Transverse colon (tissue), 4 donors: ENCODE measurements at regions not wholly inside any gene's neighbourhood (a gene's known extent, or its start where the extent isn't known, plus 50 kb on each side); places are given as distances from the start of the nearest gene placed in this dataset.

Source experiments
- DNase-seq: peaks from one replicate; pipeline ENCODE4 v3.0.0-alpha.2; 2019
- H3K27ac ChIP-seq, 4 donors: fragments of 200-600 bp; sonication (generic); 2 replicates each; pipeline ENCODE4 v1.5.1; 2016 to 2018; ENCODE audit warnings: inconsistent platforms in 4 of 4
- H3K27me3 ChIP-seq: fragments of 200-600 bp; sonication (generic); 2 replicates; pipeline ENCODE4 v1.5.1; 2017; ENCODE audit warnings: inconsistent platforms
- H3K36me3 ChIP-seq, 4 donors: fragments of 200-600 bp; sonication (generic); 2 replicates each; pipeline ENCODE4 v1.5.1; 2017 to 2019; ENCODE audit warnings: inconsistent platforms in 4 of 4
- H3K4me1 ChIP-seq, 4 donors: fragments of 200-600 bp; sonication (generic); 2 replicates each; pipeline ENCODE4 v1.5.1; 2017 to 2020; ENCODE audit warnings: inconsistent platforms in 4 of 4
- H3K4me3 ChIP-seq, 4 donors: fragments of 200-600 bp; sonication (generic); 1 replicate in 1 of 4; 2 replicates in 3 of 4; pipeline versions ENCODE4 v1.5.1 to v1.6.1; 2017 to 2019; ENCODE audit warnings: inconsistent platforms in 4 of 4
- H3K9me3 ChIP-seq, 2 donors: fragments of 200-600 bp; sonication (generic); 2 replicates each; pipeline ENCODE4 v1.5.1; 2017 to 2019; ENCODE audit warnings: inconsistent platforms in 2 of 2
- EP300 ChIP-seq: sonication (generic); formaldehyde crosslinking; IDR thresholded peaks from one replicate; pipeline ENCODE4 v1.6.1; 2017; ENCODE audit warnings: antibody characterized with exemption, low read depth
- POLR2A ChIP-seq: fragments of 450-650 bp; IDR thresholded peaks from one replicate; pipeline ENCODE4 v1.6.1; 2016; ENCODE audit warnings: antibody characterized with exemption, mild to moderate bottlenecking, moderate library complexity
- POLR2AphosphoS5 ChIP-seq, 3 donors: sonication (generic); formaldehyde crosslinking; IDR thresholded peaks; one replicate each; pipeline ENCODE4 v1.6.1; 2016; ENCODE audit warnings: antibody characterized with exemption in 3 of 3
- WGBS, 2 donors: methylation state at CpG; one replicate each; pipeline ENCODE4 v1.1.5; 2018; ENCODE audit warnings: low coverage in 1 of 2; 5-methylcytosine and 5-hydroxymethylcytosine counted together
- in situ Hi-C, 4 donors: fragments of 200-750 bp; cut with MboI; loops; one replicate each; pipeline versions ENCODE4 v1.15.0 to v1.15.1; 2017; ENCODE audit warnings: low sequenced_read_pairs in 3 of 4, low pct_ligation_motif_present in 1 of 4, low pct_unique_long_range_greater_than_20kb in 1 of 4
- intact Hi-C: fragments of 100-400 bp; cut with DNase I; formaldehyde crosslinking; loops from one replicate; pipeline ENCODE4 v1.15.1; 2023; ENCODE audit warnings: low total_unique reads
- TF ChIP-seq, protein P1 (sequence below), 5 experiments: fragments of 200-600 bp in 3 of 5; fragments of 450-650 bp in 2 of 5; sonication (generic) in 3 of 5; IDR thresholded peaks; 1 replicate in 2 of 5; 2 replicates in 3 of 5; pipeline ENCODE4 v1.5.1; 2016 to 2017; ENCODE audit warnings: antibody characterized with exemption in 5 of 5, inconsistent platforms in 3 of 5, mild to moderate bottlenecking in 2 of 5, moderate library complexity in 1 of 5

DNA sequence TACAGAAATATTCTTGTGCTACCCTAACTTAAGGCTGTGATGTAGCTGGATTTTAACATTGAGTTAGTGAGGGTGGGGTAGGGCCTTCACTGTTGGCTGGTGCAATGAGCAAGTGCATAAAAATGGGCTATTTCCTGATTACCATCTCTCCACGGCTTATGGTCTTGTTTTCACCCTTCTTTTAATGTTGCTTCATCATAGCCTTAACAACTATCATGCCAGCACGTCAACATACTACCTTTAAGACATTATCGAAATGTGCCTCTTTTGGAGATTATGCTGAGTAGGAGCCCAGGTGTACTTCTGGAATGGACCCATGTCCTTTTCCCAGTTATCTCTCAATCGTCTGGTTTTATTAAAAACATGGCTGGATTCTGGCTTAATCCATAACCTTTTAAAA is 350.9 kb upstream of the ACTBL2 start:
- Histone ChIP-seq H3K36me3 (no peaks in the 10 kb centered on the region), H3K4me3 (no peak overlapping the region), H3K27me3 (no peaks in the 10 kb centered on the region), H3K4me1 (peaks cover 0 to 4% (median 0%) of the 10 kb centered on the region in 4 donors), H3K27ac (no peak overlapping the region), H3K9me3 (no peaks in the 10 kb centered on the region)
- TF ChIP-seq POLR2AphosphoS5 (IDR thresholded peaks at IDR 0.05) = no peak
- TF ChIP-seq, protein P1, sequence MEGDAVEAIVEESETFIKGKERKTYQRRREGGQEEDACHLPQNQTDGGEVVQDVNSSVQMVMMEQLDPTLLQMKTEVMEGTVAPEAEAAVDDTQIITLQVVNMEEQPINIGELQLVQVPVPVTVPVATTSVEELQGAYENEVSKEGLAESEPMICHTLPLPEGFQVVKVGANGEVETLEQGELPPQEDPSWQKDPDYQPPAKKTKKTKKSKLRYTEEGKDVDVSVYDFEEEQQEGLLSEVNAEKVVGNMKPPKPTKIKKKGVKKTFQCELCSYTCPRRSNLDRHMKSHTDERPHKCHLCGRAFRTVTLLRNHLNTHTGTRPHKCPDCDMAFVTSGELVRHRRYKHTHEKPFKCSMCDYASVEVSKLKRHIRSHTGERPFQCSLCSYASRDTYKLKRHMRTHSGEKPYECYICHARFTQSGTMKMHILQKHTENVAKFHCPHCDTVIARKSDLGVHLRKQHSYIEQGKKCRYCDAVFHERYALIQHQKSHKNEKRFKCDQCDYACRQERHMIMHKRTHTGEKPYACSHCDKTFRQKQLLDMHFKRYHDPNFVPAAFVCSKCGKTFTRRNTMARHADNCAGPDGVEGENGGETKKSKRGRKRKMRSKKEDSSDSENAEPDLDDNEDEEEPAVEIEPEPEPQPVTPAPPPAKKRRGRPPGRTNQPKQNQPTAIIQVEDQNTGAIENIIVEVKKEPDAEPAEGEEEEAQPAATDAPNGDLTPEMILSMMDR (IDR thresholded peaks at IDR 0.05) = no peak
- TF ChIP-seq EP300 = no peak
- TF ChIP-seq POLR2A = no peak
- no peak for DNase-seq
- intact Hi-C loops = no loop called here
- 75 to 79% methylated on average over 4 of the region's 4 CpGs for WGBS, 2 donors
- in situ Hi-C loops = no loop called here

DNA sequence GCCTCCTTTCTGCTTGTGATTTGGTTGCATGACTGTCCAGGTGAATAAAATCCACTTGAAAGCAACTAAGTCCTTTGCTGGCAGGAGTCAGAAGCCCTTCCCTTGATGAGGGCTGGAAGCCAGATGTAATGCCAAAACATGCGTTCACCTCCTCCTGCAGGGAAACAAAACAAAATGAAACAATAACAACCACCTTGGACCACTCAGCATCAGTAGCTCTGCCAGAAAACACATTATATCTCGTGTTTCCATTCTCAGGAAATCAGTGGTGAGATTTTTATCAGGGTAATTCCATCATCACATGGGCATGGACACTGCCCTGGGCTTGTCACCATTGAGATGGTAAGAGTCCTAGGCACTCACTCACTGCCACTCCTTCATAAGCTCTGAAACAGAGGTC is 350.3 kb upstream of the ACTBL2 start:
- intact Hi-C loops (no loop called here), in situ Hi-C loops (no loop called here)
- H3K9me3 ChIP-seq = no peaks in the 10 kb centered on the region
- H3K27me3 ChIP-seq = no peaks in the 10 kb centered on the region
- WGBS, 2 donors = 63 to 67% methylated on average over 2 of the region's 2 CpGs
- no peak for DNase-seq
- H3K4me3 ChIP-seq = no peak overlapping the region
- TF ChIP-seq, protein P1 (IDR thresholded peaks at IDR 0.05) = no peak
- no peak for TF ChIP-seq EP300
- TF ChIP-seq POLR2A = no peak
- TF ChIP-seq POLR2AphosphoS5 (IDR thresholded peaks at IDR 0.05) = no peak
- H3K36me3 ChIP-seq = no peaks in the 10 kb centered on the region
- peaks cover 0 to 4% (median 0%) of the 10 kb centered on the region in 4 donors for H3K4me1 ChIP-seq
- no peak overlapping the region for H3K27ac ChIP-seq

DNA sequence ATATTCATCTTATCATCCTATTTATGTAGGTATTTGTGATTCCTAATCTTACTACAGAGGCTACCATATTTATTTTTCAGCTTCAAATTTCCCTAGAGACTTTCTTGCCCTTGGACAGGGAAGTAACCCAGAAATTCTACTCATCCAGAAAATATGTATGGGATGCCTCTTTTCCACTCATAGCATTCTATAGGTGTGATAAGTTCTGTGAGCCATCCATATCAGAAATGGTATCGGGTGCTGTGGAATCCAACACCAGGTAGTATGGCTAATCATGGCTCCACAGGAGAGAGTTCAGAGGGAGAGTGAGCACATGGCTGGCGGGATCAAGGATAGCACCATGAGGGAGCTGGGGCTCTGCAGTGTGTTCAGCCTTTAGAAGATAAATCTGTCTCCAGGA is 349.3 kb upstream of the ACTBL2 start:
- Histone ChIP-seq H3K9me3 (no peaks in the 10 kb centered on the region), H3K27me3 (no peaks in the 10 kb centered on the region), H3K36me3 (no peaks in the 10 kb centered on the region), H3K4me1 (peaks cover 0 to 4% (median 0%) of the 10 kb centered on the region in 4 donors), H3K4me3 (no peak overlapping the region), H3K27ac (no peak overlapping the region)
- 95 to 100% methylated on average over 2 of the region's 2 CpGs for whole genome bisulfite sequencing, 2 donors
- TF ChIP-seq, protein P1 (IDR thresholded peaks at IDR 0.05) = no peak
- TF ChIP-seq POLR2AphosphoS5 (IDR thresholded peaks at IDR 0.05) = no peak
- TF ChIP-seq EP300 = no peak
- no peak for TF ChIP-seq POLR2A
- in situ Hi-C loops (no loop called here), intact Hi-C loops (no loop called here)
- no peak for DNase-seq

DNA sequence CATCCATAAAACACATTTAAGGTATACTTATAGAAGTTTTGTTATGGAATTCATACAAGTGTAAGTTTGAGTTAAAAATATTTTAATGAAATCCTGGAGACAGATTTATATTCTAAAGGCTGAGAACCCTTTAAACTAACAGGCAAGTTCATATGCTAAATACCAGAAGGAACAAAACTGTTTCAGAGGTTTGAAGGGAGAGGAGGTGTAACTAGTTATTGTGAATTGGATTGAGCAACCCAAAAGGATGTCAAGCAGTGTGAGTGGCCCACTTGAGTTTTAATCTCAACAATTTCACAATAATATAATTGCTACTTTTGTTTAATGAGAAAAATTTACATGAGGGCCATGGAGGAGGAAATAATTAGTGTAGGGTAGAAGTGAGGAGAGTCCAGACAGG is 348.5 kb upstream of the ACTBL2 start:
- intact Hi-C loops (no loop called here), in situ Hi-C loops (no loop called here)
- Histone ChIP-seq H3K9me3 (no peaks in the 10 kb centered on the region), H3K36me3 (no peaks in the 10 kb centered on the region), H3K4me1 (peaks cover 0 to 4% (median 0%) of the 10 kb centered on the region in 4 donors), H3K4me3 (no peak overlapping the region), H3K27me3 (no peaks in the 10 kb centered on the region), H3K27ac (no peak overlapping the region)
- TF ChIP-seq EP300 (no peak), POLR2AphosphoS5 (IDR thresholded peaks at IDR 0.05) (no peak), POLR2A (no peak)
- TF ChIP-seq, protein P1 (IDR thresholded peaks at IDR 0.05) = no peak
- no peak for DNase-seq
